ENCODE measurements at regions not wholly inside any gene's neighbourhood (a gene's known extent, or its start where the extent isn't known, plus 50 kb on each side); places are given as distances from the start of the nearest gene placed in this dataset.

GRCh38 chr13:19058566-19058965, 123.1 kb downstream of the TUBA3C start (continued):
- TF ChIP-seq, protein P1, sequence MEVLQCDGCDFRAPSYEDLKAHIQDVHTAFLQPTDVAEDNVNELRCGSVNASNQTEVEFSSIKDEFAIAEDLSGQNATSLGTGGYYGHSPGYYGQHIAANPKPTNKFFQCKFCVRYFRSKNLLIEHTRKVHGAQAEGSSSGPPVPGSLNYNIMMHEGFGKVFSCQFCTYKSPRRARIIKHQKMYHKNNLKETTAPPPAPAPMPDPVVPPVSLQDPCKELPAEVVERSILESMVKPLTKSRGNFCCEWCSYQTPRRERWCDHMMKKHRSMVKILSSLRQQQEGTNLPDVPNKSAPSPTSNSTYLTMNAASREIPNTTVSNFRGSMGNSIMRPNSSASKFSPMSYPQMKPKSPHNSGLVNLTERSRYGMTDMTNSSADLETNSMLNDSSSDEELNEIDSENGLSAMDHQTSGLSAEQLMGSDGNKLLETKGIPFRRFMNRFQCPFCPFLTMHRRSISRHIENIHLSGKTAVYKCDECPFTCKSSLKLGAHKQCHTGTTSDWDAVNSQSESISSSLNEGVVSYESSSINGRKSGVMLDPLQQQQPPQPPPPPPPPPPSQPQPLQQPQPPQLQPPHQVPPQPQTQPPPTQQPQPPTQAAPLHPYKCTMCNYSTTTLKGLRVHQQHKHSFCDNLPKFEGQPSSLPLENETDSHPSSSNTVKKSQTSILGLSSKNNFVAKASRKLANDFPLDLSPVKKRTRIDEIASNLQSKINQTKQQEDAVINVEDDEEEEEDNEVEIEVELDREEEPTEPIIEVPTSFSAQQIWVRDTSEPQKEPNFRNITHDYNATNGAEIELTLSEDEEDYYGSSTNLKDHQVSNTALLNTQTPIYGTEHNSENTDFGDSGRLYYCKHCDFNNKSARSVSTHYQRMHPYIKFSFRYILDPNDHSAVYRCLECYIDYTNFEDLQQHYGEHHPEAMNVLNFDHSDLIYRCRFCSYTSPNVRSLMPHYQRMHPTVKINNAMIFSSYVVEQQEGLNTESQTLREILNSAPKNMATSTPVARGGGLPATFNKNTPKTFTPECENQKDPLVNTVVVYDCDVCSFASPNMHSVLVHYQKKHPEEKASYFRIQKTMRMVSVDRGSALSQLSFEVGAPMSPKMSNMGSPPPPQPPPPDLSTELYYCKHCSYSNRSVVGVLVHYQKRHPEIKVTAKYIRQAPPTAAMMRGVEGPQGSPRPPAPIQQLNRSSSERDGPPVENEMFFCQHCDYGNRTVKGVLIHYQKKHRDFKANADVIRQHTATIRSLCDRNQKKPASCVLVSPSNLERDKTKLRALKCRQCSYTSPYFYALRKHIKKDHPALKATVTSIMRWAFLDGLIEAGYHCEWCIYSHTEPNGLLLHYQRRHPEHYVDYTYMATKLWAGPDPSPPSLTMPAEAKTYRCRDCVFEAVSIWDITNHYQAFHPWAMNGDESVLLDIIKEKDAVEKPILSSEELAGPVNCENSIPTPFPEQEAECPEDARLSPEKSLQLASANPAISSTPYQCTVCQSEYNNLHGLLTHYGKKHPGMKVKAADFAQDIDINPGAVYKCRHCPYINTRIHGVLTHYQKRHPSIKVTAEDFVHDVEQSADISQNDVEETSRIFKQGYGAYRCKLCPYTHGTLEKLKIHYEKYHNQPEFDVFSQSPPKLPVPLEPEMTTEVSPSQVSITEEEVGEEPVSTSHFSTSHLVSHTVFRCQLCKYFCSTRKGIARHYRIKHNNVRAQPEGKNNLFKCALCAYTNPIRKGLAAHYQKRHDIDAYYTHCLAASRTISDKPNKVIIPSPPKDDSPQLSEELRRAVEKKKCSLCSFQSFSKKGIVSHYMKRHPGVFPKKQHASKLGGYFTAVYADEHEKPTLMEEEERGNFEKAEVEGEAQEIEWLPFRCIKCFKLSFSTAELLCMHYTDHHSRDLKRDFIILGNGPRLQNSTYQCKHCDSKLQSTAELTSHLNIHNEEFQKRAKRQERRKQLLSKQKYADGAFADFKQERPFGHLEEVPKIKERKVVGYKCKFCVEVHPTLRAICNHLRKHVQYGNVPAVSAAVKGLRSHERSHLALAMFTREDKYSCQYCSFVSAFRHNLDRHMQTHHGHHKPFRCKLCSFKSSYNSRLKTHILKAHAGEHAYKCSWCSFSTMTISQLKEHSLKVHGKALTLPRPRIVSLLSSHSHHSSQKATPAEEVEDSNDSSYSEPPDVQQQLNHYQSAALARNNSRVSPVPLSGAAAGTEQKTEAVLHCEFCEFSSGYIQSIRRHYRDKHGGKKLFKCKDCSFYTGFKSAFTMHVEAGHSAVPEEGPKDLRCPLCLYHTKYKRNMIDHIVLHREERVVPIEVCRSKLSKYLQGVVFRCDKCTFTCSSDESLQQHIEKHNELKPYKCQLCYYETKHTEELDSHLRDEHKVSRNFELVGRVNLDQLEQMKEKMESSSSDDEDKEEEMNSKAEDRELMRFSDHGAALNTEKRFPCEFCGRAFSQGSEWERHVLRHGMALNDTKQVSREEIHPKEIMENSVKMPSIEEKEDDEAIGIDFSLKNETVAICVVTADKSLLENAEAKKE (CRISPR knock-in tag; IDR thresholded peaks at IDR 0.05) = no peak

DNA sequence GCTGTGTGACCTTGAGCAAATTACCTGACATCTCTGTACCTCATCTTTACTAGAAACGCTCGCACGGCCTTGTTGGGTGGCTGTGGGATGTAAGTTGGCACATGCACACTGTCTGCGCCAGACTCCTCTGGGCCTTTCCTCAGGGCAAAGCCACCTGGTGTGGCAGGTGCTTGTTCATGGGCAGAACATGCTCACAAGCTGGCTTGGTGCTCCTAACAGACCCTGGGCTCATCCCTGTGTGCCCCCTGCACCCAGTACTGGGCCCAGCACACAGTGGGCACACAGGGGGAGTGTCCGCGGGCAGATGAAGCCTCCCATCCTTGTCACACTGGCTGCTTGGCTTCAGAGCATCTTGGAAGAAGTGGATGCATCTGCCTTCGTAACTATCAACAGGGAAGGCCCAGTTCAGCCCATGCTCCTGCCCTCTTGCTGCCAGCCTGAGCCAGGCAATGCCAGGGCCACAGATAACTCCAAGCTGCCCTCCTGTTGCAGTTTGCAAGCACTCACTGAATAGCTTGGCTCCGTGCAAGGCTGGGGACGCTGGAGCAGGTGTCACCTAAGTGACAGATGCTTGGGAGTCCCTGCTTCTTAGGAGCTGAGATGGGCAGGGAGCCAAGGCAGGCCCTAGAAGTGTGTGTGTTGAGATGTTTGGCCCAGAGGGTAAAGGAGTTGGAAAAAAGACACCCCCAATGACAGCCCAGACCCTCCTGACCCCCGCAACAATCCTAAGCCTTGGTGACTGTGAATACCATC, 123.9 kb downstream of the TUBA3C start:
- no peaks in the 10 kb centered on the region for H3K4me1 ChIP-seq (ENCODE audit: insufficient read depth)
- no peaks in the 10 kb centered on the region; the same call in 1 of the 2 replicates for H3K36me3 ChIP-seq (ENCODE audit: insufficient read depth)
- no peaks in the 10 kb centered on the region for H3F3A ChIP-seq (replicated peaks; ENCODE audit: low read depth)
- ATAC-seq (no peak), DNase-seq (ENCODE audit: low spot score) (no peak)
- H3K9me2 ChIP-seq (ENCODE audit: insufficient read depth) = no peaks in the 10 kb centered on the region
- H3K27me3 Mint-ChIP-seq (ENCODE audit: insufficient read depth, low read depth, poor library complexity) = peaks cover 7% of the 10 kb centered on the region
- H3K4me2 ChIP-seq = no peak overlapping the region
- H2AFZ ChIP-seq = no peak overlapping the region
- H3K4me3 ChIP-seq = no peak overlapping the region
- no peaks in the 10 kb centered on the region for H4K20me1 ChIP-seq (replicated peaks; ENCODE audit: insufficient read depth)
- no peak overlapping the region for H3K27ac ChIP-seq (ENCODE audit: low read depth)
- no peak overlapping the region for H3K27ac Mint-ChIP-seq
- no peaks in the 10 kb centered on the region; the same call in 2 of the 3 replicates for H3K4me1 Mint-ChIP-seq
- no peaks in the 10 kb centered on the region for H3K79me2 ChIP-seq (replicated peaks; ENCODE audit: insufficient read depth)
- H3K9me3 Mint-ChIP-seq = no peaks in the 10 kb centered on the region; the same call in none of the 3 replicates
- H3K36me3 Mint-ChIP-seq (ENCODE audit: low read depth) = peaks cover 52% of the 10 kb centered on the region
- no peak overlapping the region for H3K4me3 Mint-ChIP-seq
- no peaks in the 10 kb centered on the region for H3K27me3 ChIP-seq (ENCODE audit: insufficient read depth)
- no peak for TF ChIP-seq EZH2phosphoT487 (IDR thresholded peaks at IDR 0.05; ENCODE audit: unreplicated experiment)
- no peak for TF ChIP-seq ZNF331 (CRISPR knock-in tag; IDR thresholded peaks at IDR 0.05; ENCODE audit: low read depth)
- TF ChIP-seq REST (IDR thresholded peaks at IDR 0.05; ENCODE audit: unreplicated experiment) = no peak
- no peak for TF ChIP-seq EZH2 (IDR thresholded peaks at IDR 0.05; ENCODE audit: low read depth, unreplicated experiment)
- TF ChIP-seq POLR2AphosphoS5 (IDR thresholded peaks at IDR 0.05; ENCODE audit: low read depth) = no peak
- no peak for TF ChIP-seq STAT1 (IDR thresholded peaks at IDR 0.05; ENCODE audit: unreplicated experiment)

Data from GM23338 (cell line).